Medulla oblongata (tissue), 1 donor: ENCODE measurements at regions not wholly inside any gene's neighbourhood (a gene's known extent, or its start where the extent isn't known, plus 50 kb on each side); places are given as distances from the start of the nearest gene placed in this dataset.

Source experiments
- DNase-seq: peaks from one replicate; pipeline ENCODE4 v3.0.0-alpha.2; 2015; ENCODE audit errors: extremely low spot score

- DNase-seq: no peak
Measured at GRCh38 chr6:12422848-12423247, 132.7 kb downstream of the EDN1 start.

GRCh38 chr6:12423832-12424231 is 133.7 kb downstream of the EDN1 start:
- DNase-seq: no peak

GRCh38 chr6:12426121-12426520 is 136.0 kb downstream of the EDN1 start:
- no peak for DNase-seq

- no peak for DNase-seq
Measured at GRCh38 chr6:12431023-12431422, 140.9 kb downstream of the EDN1 start.

GRCh38 chr6:12436224-12436623 is 146.1 kb downstream of the EDN1 start:
- DNase-seq: no peak

GRCh38 chr6:12436683-12437082 is 146.5 kb downstream of the EDN1 start:
- DNase-seq: no peak

- DNase-seq: no peak
Measured at GRCh38 chr6:12439296-12439695, 149.1 kb downstream of the EDN1 start.

GRCh38 chr6:12440981-12441380 is 150.8 kb downstream of the EDN1 start:
- DNase-seq: no peak

- DNase-seq: no peak
Measured at GRCh38 chr6:12442455-12442854, 152.3 kb downstream of the EDN1 start.

GRCh38 chr6:12446394-12446793 is 156.2 kb downstream of the EDN1 start:
- no peak for DNase-seq

GRCh38 chr6:12449447-12449846 is 159.3 kb downstream of the EDN1 start:
- no peak for DNase-seq

GRCh38 chr6:12450467-12450866 is 160.3 kb downstream of the EDN1 start:
- DNase-seq: no peak

- no peak for DNase-seq
Measured at GRCh38 chr6:12456343-12456742, 166.2 kb downstream of the EDN1 start.

GRCh38 chr6:12457094-12457493 is 166.9 kb downstream of the EDN1 start:
- DNase-seq: no peak

GRCh38 chr6:12458558-12458957 is 168.4 kb downstream of the EDN1 start:
- no peak for DNase-seq

- no peak for DNase-seq
Measured at GRCh38 chr6:12459945-12460661, 169.9 kb downstream of the EDN1 start.

- no peak for DNase-seq
Measured at GRCh38 chr6:12467706-12468670, 177.8 kb downstream of the EDN1 start.

GRCh38 chr6:12472601-12473038 is 182.5 kb downstream of the EDN1 start:
- DNase-seq: no peak

GRCh38 chr6:12473494-12473893 is 183.3 kb downstream of the EDN1 start:
- no peak for DNase-seq

- DNase-seq: no peak
Measured at GRCh38 chr6:12474167-12475140, 184.3 kb downstream of the EDN1 start.

- DNase-seq: no peak
Measured at GRCh38 chr6:12476484-12476883, 186.3 kb downstream of the EDN1 start.

GRCh38 chr6:12477616-12478015 is 187.5 kb downstream of the EDN1 start:
- DNase-seq: no peak
